Body of pancreas (tissue), 4 donors: ENCODE measurements at regions not wholly inside any gene's neighbourhood (a gene's known extent, or its start where the extent isn't known, plus 50 kb on each side); places are given as distances from the start of the nearest gene placed in this dataset.

ENCODE experiments used
- ATAC-seq: fragments of 150-250 bp; one replicate; pipeline ENCODE4 v1.9.1; 2016
- DNase-seq, 4 donors: peaks; one replicate each; pipeline ENCODE4 v3.0.0-alpha.2; 2019
- H3K27ac ChIP-seq, 4 donors: fragments of 200-600 bp; sonication (generic); 1 replicate in 3 of 4; 2 replicates in 1 of 4; pipeline versions ENCODE4 v1.5.1 to v1.6.1; 2016 to 2019; ENCODE audit warnings: mild to moderate bottlenecking in 1 of 4, mixed read lengths in 1 of 4, moderate library complexity in 1 of 4
- H3K27me3 ChIP-seq, 2 donors: fragments of 200-600 bp; sonication (generic); one replicate each; pipeline ENCODE4 v1.6.0; 2016; ENCODE audit warnings: mild to moderate bottlenecking in 1 of 2
- H3K36me3 ChIP-seq, 2 donors: fragments of 200-600 bp; sonication (generic); replicated peaks in 1 of 2; 2 replicates each; pipeline ENCODE4 v1.5.1; 2016; ENCODE audit warnings: low read depth in 2 of 2; ENCODE audit not compliant: insufficient read depth in 1 of 2
- H3K4me1 ChIP-seq: fragments of 200-600 bp; sonication (generic); one replicate; pipeline ENCODE4 v1.6.0; 2016
- H3K4me3 ChIP-seq, 2 donors: fragments of 200-600 bp; sonication (generic); 1 replicate in 1 of 2; 2 replicates in 1 of 2; pipeline ENCODE4 v1.5.1; 2016 to 2019
- H3K9me3 ChIP-seq, 3 donors: fragments of 200-600 bp; sonication (generic); 1 replicate in 2 of 3; 2 replicates in 1 of 3; pipeline ENCODE4 v1.5.1; 2016
- POLR2A ChIP-seq, 3 donors: fragments of 450-650 bp; IDR thresholded peaks; one replicate each; pipeline ENCODE4 v1.6.1; 2016; ENCODE audit warnings: antibody characterized with exemption in 3 of 3, mild to moderate bottlenecking in 2 of 3
- WGBS, 2 donors: methylation state at CpG; one replicate each; pipeline ENCODE4 v1.1.5; 2017; 5-methylcytosine and 5-hydroxymethylcytosine counted together
- intact Hi-C: fragments of 100-400 bp; cut with DNase I; formaldehyde crosslinking; loops from one replicate; pipeline ENCODE4 v1.15.1; 2023
- TF ChIP-seq, protein P1 (sequence below), 7 experiments: fragments of 450-650 bp in 4 of 7; fragments of 200-600 bp in 3 of 7; sonication (generic) in 3 of 7; IDR thresholded peaks; one replicate each; pipeline ENCODE4 v1.5.1; 2016 to 2019; ENCODE audit warnings: antibody characterized with exemption in 7 of 7

DNA sequence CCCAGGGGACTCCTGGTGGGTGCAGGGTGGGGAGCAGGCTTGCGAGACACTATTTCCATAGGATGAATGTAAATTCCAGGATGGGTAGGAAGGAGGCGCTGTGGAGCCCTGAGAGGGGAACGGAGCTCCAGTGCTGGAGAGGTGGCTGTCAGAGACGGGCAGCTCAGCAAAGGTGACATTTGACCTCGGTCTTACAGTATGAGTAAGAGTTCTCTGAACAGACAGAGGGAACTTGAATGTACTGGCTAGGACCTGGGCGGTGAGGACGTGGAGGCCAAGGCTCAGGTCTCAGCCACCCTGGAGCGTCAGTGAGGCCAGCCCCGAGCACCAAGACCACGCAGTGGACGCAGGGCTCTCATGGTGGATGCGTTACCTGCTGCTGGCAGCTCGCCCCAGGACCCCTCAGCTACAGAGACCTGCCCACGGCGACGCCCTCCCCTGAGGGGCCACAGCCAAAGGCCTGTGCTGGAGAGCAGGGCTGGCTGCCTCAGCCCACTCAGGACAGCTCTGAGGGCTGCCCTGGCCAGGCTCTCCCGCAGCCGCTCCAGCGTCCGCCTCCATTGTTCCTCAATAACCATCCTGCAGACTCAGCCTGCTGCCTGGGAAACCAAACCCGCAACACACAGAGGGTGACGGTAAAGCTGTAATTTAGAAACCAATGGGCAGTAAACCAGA, 65.9 kb upstream of the TNRC6C start:
- no peak overlapping the region for H3K4me3 ChIP-seq
- no peak for ATAC-seq
- intact Hi-C loops: no loop called here
- H3K27me3 ChIP-seq: no peaks in the 10 kb centered on the region
- TF ChIP-seq, protein P1, sequence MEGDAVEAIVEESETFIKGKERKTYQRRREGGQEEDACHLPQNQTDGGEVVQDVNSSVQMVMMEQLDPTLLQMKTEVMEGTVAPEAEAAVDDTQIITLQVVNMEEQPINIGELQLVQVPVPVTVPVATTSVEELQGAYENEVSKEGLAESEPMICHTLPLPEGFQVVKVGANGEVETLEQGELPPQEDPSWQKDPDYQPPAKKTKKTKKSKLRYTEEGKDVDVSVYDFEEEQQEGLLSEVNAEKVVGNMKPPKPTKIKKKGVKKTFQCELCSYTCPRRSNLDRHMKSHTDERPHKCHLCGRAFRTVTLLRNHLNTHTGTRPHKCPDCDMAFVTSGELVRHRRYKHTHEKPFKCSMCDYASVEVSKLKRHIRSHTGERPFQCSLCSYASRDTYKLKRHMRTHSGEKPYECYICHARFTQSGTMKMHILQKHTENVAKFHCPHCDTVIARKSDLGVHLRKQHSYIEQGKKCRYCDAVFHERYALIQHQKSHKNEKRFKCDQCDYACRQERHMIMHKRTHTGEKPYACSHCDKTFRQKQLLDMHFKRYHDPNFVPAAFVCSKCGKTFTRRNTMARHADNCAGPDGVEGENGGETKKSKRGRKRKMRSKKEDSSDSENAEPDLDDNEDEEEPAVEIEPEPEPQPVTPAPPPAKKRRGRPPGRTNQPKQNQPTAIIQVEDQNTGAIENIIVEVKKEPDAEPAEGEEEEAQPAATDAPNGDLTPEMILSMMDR (IDR thresholded peaks at IDR 0.05): peak in 1 of 7 experiments; percentile 7
- no peak for TF ChIP-seq POLR2A (IDR thresholded peaks at IDR 0.05)
- no peak overlapping the region for H3K27ac ChIP-seq
- H3K36me3 ChIP-seq: no peaks in the 10 kb centered on the region
- 47 to 66% methylated on average over 9 to 22 of the region's 22 CpGs for WGBS, 2 donors
- no peaks in the 10 kb centered on the region for H3K9me3 ChIP-seq
- peak in 1 of 4 donors; percentile 4 for DNase-seq
- H3K4me1 ChIP-seq: no peaks in the 10 kb centered on the region

DNA sequence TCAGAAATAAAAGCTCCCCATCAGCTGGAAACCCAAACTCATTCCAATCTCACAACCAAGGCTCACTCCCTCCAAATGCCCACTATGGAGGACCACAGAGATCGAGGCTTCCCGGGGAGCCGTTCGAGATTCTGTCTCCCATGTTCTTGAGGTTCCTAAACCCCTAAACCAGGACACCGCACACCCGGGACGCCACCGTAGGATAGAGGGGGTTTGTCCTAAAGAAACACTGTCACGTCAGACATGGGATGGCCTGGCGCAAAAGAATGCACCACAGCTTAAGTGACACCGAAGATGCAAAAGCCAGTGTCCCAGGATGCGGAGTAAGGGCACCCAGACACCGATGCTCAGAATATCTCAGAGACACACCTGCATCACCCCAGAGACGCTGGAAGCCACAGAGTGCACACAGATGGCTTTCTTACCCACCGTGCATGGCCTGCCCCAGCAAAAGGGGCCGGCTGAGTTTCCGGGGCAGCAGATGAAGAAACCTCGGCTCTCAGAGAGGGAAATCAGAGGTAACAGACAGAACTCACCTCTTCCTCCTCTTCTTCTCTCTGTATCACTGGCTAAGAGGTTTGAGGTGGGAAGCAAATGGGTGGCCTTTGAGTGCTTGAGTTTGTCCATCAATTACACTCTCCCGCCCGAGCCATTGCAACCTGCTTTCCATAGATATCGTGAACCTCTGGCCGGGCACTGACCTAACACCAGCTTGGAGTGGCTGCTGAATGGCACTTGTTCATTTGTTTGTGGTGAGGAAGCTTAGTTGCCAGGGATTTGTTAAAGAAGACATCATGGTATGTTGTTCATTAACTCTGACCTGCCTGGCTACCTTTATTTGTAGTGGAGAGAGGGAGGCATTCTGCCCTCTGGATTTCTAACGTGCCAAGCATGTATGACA, 65.1 kb upstream of the TNRC6C start:
- no peaks in the 10 kb centered on the region for H3K4me1 ChIP-seq
- no peak for TF ChIP-seq POLR2A (IDR thresholded peaks at IDR 0.05)
- TF ChIP-seq, protein P1 (IDR thresholded peaks at IDR 0.05): no peak
- DNase-seq (no peak), ATAC-seq (no peak)
- no peak overlapping the region for H3K27ac ChIP-seq
- 67 to 74% methylated on average over 14 to 23 of the region's 23 CpGs for WGBS, 2 donors
- H3K27me3 ChIP-seq: no peaks in the 10 kb centered on the region
- no peak overlapping the region for H3K4me3 ChIP-seq
- H3K36me3 ChIP-seq: no peaks in the 10 kb centered on the region
- intact Hi-C loops: no loop called here
- H3K9me3 ChIP-seq: no peaks in the 10 kb centered on the region

- no peaks in the 10 kb centered on the region for H3K27me3 ChIP-seq
- intact Hi-C loops: no loop called here
- no peak for TF ChIP-seq POLR2A (IDR thresholded peaks at IDR 0.05)
- TF ChIP-seq, protein P1 (IDR thresholded peaks at IDR 0.05): no peak
- H3K9me3 ChIP-seq: no peaks in the 10 kb centered on the region
- H3K36me3 ChIP-seq: no peaks in the 10 kb centered on the region
- no peaks in the 10 kb centered on the region for H3K4me1 ChIP-seq
- H3K4me3 ChIP-seq: no peak overlapping the region
- WGBS, 2 donors: 58 to 68% methylated on average over 10 to 14 of the region's 14 CpGs
- ATAC-seq: no peak
- H3K27ac ChIP-seq: no peak overlapping the region
- no peak for DNase-seq
Observed at GRCh38 chr17:77894126-77894956, 64.2 kb upstream of the TNRC6C start.

DNA sequence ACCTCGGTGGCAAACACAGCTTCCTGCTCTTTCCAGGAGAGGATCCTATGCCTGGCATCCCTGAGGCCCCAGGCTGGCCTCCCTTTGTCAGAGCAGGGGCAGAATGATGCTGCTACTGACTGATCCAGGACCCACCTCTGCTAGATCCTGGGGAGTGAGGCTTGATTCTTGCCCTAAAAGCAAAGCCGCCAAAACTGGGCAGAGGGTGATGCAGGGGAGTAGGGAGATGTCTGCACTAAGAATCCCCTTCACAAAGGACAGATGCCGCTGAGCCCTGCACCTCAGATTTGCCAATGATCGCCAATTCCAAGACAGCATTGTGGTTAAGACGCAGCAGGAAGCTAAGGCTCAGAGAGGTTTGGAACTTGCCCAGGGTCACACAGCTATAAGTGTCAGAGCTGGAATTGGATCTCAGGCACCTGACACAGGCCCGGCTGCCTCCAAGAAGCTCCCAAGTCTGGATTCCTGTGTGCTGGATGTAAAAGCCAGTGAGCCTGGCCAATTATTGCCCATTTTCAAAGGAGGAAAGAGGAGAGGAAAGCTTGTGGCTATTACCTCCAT, 60.7 kb upstream of the TNRC6C start:
- 70 to 91% methylated on average over 4 to 5 of the region's 6 CpGs for WGBS, 2 donors
- no peak overlapping the region for H3K4me3 ChIP-seq
- H3K36me3 ChIP-seq: no peaks in the 10 kb centered on the region
- TF ChIP-seq, protein P1 (IDR thresholded peaks at IDR 0.05): no peak
- TF ChIP-seq POLR2A (IDR thresholded peaks at IDR 0.05): no peak
- no peak overlapping the region for H3K27ac ChIP-seq
- H3K27me3 ChIP-seq: no peaks in the 10 kb centered on the region
- no peaks in the 10 kb centered on the region for H3K9me3 ChIP-seq
- intact Hi-C loops: no loop called here
- no peak for ATAC-seq
- H3K4me1 ChIP-seq: no peaks in the 10 kb centered on the region
- DNase-seq: no peak
